Peyer's patch (tissue), 4 donors: ENCODE measurements at regions not wholly inside any gene's neighbourhood (a gene's known extent, or its start where the extent isn't known, plus 50 kb on each side); places are given as distances from the start of the nearest gene placed in this dataset.

ENCODE experiments used
- DNase-seq, 3 donors: peaks; one replicate each; pipeline ENCODE4 v3.0.0-alpha.2; 2017 to 2019
- H3K27ac ChIP-seq, 4 donors: fragments of 200-600 bp; sonication (generic); one replicate each; pipeline ENCODE4 v1.5.1; 2016 to 2019
- H3K27me3 ChIP-seq, 2 donors: fragments of 200-600 bp; sonication (generic); one replicate each; pipeline ENCODE4 v1.5.1; 2019
- H3K36me3 ChIP-seq, 3 donors: fragments of 200-600 bp; sonication (generic); one replicate each; pipeline ENCODE4 v1.5.1; 2016 to 2019
- H3K4me1 ChIP-seq, 4 donors: fragments of 200-600 bp; sonication (generic); one replicate each; pipeline ENCODE4 v1.5.1; 2016 to 2019
- H3K4me3 ChIP-seq, 4 donors: fragments of 200-600 bp; sonication (generic); 1 replicate in 3 of 4; 2 replicates in 1 of 4; pipeline ENCODE4 v1.5.1; 2016 to 2019; ENCODE audit warnings: mild to moderate bottlenecking in 1 of 4
- H3K9me3 ChIP-seq, 4 donors: fragments of 200-600 bp; sonication (generic); one replicate each; pipeline ENCODE4 v1.5.1; 2016 to 2019; ENCODE audit warnings: mild to moderate bottlenecking in 1 of 4
- CTCF ChIP-seq, 6 experiments: fragments of 450-650 bp in 4 of 6; fragments of 200-600 bp in 2 of 6; sonication (generic) in 1 of 6; IDR thresholded peaks; one replicate each; pipeline ENCODE4 v1.5.1; 2017 to 2019; ENCODE audit warnings: antibody characterized with exemption in 6 of 6, mild to moderate bottlenecking in 3 of 6, moderate library complexity in 1 of 6
- POLR2A ChIP-seq, 2 donors: fragments of 450-650 bp; IDR thresholded peaks; one replicate each; pipeline ENCODE4 v1.5.1; 2017; ENCODE audit warnings: antibody characterized with exemption in 2 of 2, mild to moderate bottlenecking in 2 of 2, moderate library complexity in 2 of 2

- Histone ChIP-seq H3K36me3 (no peaks in the 10 kb centered on the region), H3K9me3 (no peaks in the 10 kb centered on the region), H3K4me1 (no peaks in the 10 kb centered on the region), H3K27ac (no peak overlapping the region), H3K4me3 (no peak overlapping the region), H3K27me3 (no peaks in the 10 kb centered on the region)
- TF ChIP-seq CTCF (IDR thresholded peaks at IDR 0.05) (no peak), POLR2A (IDR thresholded peaks at IDR 0.05) (no peak)
- DNase-seq, result no peak
Measured at GRCh38 chr10:78526347-78526746, 492.7 kb downstream of the RPS24 start.

DNA sequence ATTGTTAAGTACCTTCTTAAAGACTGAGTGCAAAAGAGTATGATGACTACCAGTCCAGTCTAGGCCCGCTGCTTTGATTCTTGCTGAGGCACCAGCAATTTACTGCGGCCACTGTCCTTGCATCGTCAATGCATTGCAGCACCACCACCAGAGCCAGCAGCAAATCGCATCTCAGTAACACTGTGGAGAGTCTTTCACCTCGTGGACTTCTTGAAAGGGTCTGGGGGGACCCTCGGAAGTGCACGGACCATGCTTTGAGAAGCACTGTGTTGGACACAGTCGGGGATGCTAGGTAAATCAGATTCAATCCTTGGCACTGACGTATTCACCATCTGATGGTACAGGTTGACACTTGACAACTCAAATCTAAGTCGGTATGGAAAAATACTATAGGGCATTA, 493.6 kb downstream of the RPS24 start:
- Histone ChIP-seq H3K4me3 (no peak overlapping the region), H3K36me3 (no peaks in the 10 kb centered on the region), H3K9me3 (no peaks in the 10 kb centered on the region), H3K4me1 (no peaks in the 10 kb centered on the region), H3K27me3 (no peaks in the 10 kb centered on the region), H3K27ac (no peak overlapping the region)
- TF ChIP-seq CTCF (IDR thresholded peaks at IDR 0.05), result no peak
- peak in 1 of 3 donors; percentile 29 for DNase-seq

- peak in 1 of 3 donors; percentile 22 for DNase-seq
- no peak for TF ChIP-seq CTCF (IDR thresholded peaks at IDR 0.05)
- no peak for TF ChIP-seq POLR2A (IDR thresholded peaks at IDR 0.05)
Measured at GRCh38 chr10:78528749-78529204, 495.1 kb downstream of the RPS24 start.

GRCh38 chr10:78529262-78529661, 495.6 kb downstream of the RPS24 start:
- DNase-seq, result no peak
- no peak for TF ChIP-seq POLR2A (IDR thresholded peaks at IDR 0.05)
- no peak for TF ChIP-seq CTCF (IDR thresholded peaks at IDR 0.05)
- H3K27me3 ChIP-seq, result no peaks in the 10 kb centered on the region
- no peak overlapping the region for H3K4me3 ChIP-seq
- no peaks in the 10 kb centered on the region for H3K9me3 ChIP-seq
- H3K4me1 ChIP-seq, result no peaks in the 10 kb centered on the region
- H3K36me3 ChIP-seq, result no peaks in the 10 kb centered on the region
- H3K27ac ChIP-seq, result no peak overlapping the region

More at GRCh38 chr10:78528749-78529204, 495.1 kb downstream of the RPS24 start:
- H3K4me3 ChIP-seq, result no peak overlapping the region
- H3K27ac ChIP-seq, result no peak overlapping the region
- no peaks in the 10 kb centered on the region for H3K4me1 ChIP-seq
- no peaks in the 10 kb centered on the region for H3K27me3 ChIP-seq
- no peaks in the 10 kb centered on the region for H3K9me3 ChIP-seq
- H3K36me3 ChIP-seq, result no peaks in the 10 kb centered on the region

DNA sequence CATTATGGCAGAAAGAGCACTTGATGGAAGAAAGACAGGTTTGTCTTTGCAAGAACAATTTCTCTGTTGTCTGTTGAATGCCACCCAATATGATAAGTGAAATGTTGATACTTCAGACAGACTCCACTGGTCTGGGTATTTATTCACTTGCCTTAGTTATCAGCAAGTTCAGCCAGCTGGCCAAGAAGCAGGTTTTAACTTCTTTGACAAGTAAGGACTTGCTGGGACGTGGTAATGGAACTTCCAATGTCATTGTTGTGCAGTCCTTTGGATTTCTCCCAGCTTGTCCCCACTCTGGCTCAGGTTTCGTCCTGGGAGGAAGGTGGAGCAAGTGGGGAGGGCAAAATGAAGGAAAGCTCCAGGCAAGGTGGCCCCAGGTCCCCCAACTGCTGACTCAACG, 497.4 kb downstream of the RPS24 start:
- TF ChIP-seq POLR2A (IDR thresholded peaks at IDR 0.05) (no peak), CTCF (IDR thresholded peaks at IDR 0.05) (no peak)
- no peak overlapping the region for H3K27ac ChIP-seq
- peaks cover 0 to 8% (median 0%) of the 10 kb centered on the region in 4 donors for H3K4me1 ChIP-seq
- H3K9me3 ChIP-seq, result no peaks in the 10 kb centered on the region
- H3K4me3 ChIP-seq, result no peak overlapping the region
- no peaks in the 10 kb centered on the region for H3K36me3 ChIP-seq
- H3K27me3 ChIP-seq, result no peaks in the 10 kb centered on the region
- peak in 1 of 3 donors; percentile 17 for DNase-seq

GRCh38 chr10:78532480-78533042, 498.9 kb downstream of the RPS24 start:
- no peaks in the 10 kb centered on the region for H3K27me3 ChIP-seq
- peaks cover 0 to 14% (median 0%) of the 10 kb centered on the region in 4 donors for H3K4me1 ChIP-seq
- H3K9me3 ChIP-seq, result no peaks in the 10 kb centered on the region
- no peak overlapping the region for H3K4me3 ChIP-seq
- H3K27ac ChIP-seq, result no peak overlapping the region
- no peak for TF ChIP-seq CTCF (IDR thresholded peaks at IDR 0.05)
- peak in 1 of 3 donors; percentile 34 for DNase-seq
- H3K36me3 ChIP-seq, result no peaks in the 10 kb centered on the region
